GM12873 (cell line): ENCODE measurements at regions not wholly inside any gene's neighbourhood (a gene's known extent, or its start where the extent isn't known, plus 50 kb on each side); places are given as distances from the start of the nearest gene placed in this dataset.

Experiments
- CTCF ChIP-seq: IDR thresholded peaks from 2 replicates; pipeline ENCODE4 v1.5.1; 2012; ENCODE audit warnings: low read depth, mild to moderate bottlenecking, moderate library complexity, low read length, control low read depth; ENCODE audit not compliant: insufficient read depth; ENCODE audit errors: missing control alignments

- TF ChIP-seq CTCF: no peak
Measured at GRCh38 chr2:136531731-136532130, 233.6 kb upstream of the THSD7B start.

GRCh38 chr2:136530146-136530545 lies 235.2 kb upstream of the THSD7B start:
- no peak for TF ChIP-seq CTCF

- no peak for TF ChIP-seq CTCF
Measured at GRCh38 chr2:136527560-136527959, 237.8 kb upstream of the THSD7B start.

- TF ChIP-seq CTCF: no peak
Measured at GRCh38 chr2:136522724-136523123, 242.6 kb upstream of the THSD7B start.

- no peak for TF ChIP-seq CTCF
Measured at GRCh38 chr2:136517716-136518115, 247.6 kb upstream of the THSD7B start.

- TF ChIP-seq CTCF: no peak
Measured at GRCh38 chr2:136510244-136510643, 255.1 kb upstream of the THSD7B start.

- no peak for TF ChIP-seq CTCF
Measured at GRCh38 chr2:136505462-136505861, 259.9 kb upstream of the THSD7B start.
